GM23338 (cell line): ENCODE measurements at regions not wholly inside any gene's neighbourhood (a gene's known extent, or its start where the extent isn't known, plus 50 kb on each side); places are given as distances from the start of the nearest gene placed in this dataset.

ENCODE experiments used
- ATAC-seq: fragments of 200-7000 bp; cut with Tn5 transposase; 3 replicates; pipeline ENCODE4 v1.9.1; 2020
- DNase-seq: peaks from one replicate; pipeline ENCODE4 v3.0.0-alpha.2; 2015; ENCODE audit warnings: low spot score
- H2AFZ ChIP-seq: fragments of 200-600 bp; sonication (generic); 2 replicates; pipeline ENCODE4 v1.8.0; 2016; ENCODE audit warnings: antibody characterized with exemption, mild to moderate bottlenecking, moderate library complexity
- H3F3A ChIP-seq: fragments of 200-600 bp; sonication (generic); replicated peaks from 2 replicates; pipeline ENCODE4 v1.8.0; 2017; ENCODE audit warnings: antibody characterized with exemption, mixed run types, low read depth
- H3K27ac ChIP-seq: fragments of 200-600 bp; sonication (generic); 2 replicates; pipeline ENCODE4 v1.6.1; 2016; ENCODE audit warnings: low read depth
- H3K27me3 ChIP-seq: fragments of 200-600 bp; sonication (generic); 2 replicates; pipeline ENCODE4 v1.8.0; 2016; ENCODE audit warnings: mild to moderate bottlenecking, mixed run types, moderate library complexity; ENCODE audit not compliant: insufficient read depth
- H3K36me3 ChIP-seq: fragments of 200-600 bp; sonication (generic); 2 replicates; pipeline ENCODE4 v1.8.0; 2016; ENCODE audit warnings: mild to moderate bottlenecking; ENCODE audit not compliant: insufficient read depth
- H3K4me1 ChIP-seq: fragments of 200-600 bp; sonication (generic); 2 replicates; pipeline ENCODE4 v1.8.0; 2016; ENCODE audit warnings: mild to moderate bottlenecking, moderate library complexity; ENCODE audit not compliant: insufficient read depth
- H3K4me2 ChIP-seq: fragments of 200-600 bp; sonication (generic); 2 replicates; pipeline ENCODE4 v1.7.1; 2017; ENCODE audit warnings: mixed run types
- H3K4me3 ChIP-seq: fragments of 200-600 bp; sonication (generic); 2 replicates; pipeline ENCODE4 v1.6.1; 2016; ENCODE audit warnings: mixed run types
- H3K79me2 ChIP-seq: fragments of 200-600 bp; sonication (generic); replicated peaks from 2 replicates; pipeline ENCODE4 v1.8.0; 2017; ENCODE audit warnings: mild to moderate bottlenecking; ENCODE audit not compliant: insufficient read depth
- H3K9me2 ChIP-seq: fragments of 200-600 bp; sonication (generic); 2 replicates; pipeline ENCODE4 v1.8.0; 2017; ENCODE audit not compliant: insufficient read depth
- H4K20me1 ChIP-seq: fragments of 200-600 bp; sonication (generic); replicated peaks from 2 replicates; pipeline ENCODE4 v1.8.0; 2017; ENCODE audit warnings: mild to moderate bottlenecking; ENCODE audit not compliant: insufficient read depth
- H3K27ac Mint-ChIP-seq: 2 replicates; pipeline ENCODE4 v1.8.0; 2020; ENCODE audit warnings: inconsistent platforms, mild to moderate bottlenecking, moderate library complexity, mixed read lengths
- H3K27me3 Mint-ChIP-seq: 3 replicates; pipeline ENCODE4 v1.8.0; 2022; ENCODE audit warnings: low read depth, mild to moderate bottlenecking, moderate library complexity, mixed read lengths, inconsistent platforms; ENCODE audit not compliant: insufficient read depth, poor library complexity
- H3K36me3 Mint-ChIP-seq: 3 replicates; pipeline ENCODE4 v1.8.0; 2021; ENCODE audit warnings: low read depth, mild to moderate bottlenecking, inconsistent platforms, moderate library complexity, mixed read lengths
- H3K4me1 Mint-ChIP-seq: 3 replicates; pipeline ENCODE4 v1.8.0; 2020; ENCODE audit warnings: mild to moderate bottlenecking, inconsistent platforms, mixed read lengths
- H3K4me3 Mint-ChIP-seq: 3 replicates; pipeline ENCODE4 v1.8.0; 2021; ENCODE audit warnings: moderate library complexity, mild to moderate bottlenecking, inconsistent platforms, mixed read lengths
- H3K9me3 Mint-ChIP-seq: 3 replicates; pipeline ENCODE4 v1.8.0; 2020; ENCODE audit warnings: moderate library complexity, mild to moderate bottlenecking, inconsistent platforms, mixed read lengths
- CREB1 ChIP-seq: fragments of 250-450 bp; sonication (Bioruptor Pico); IDR thresholded peaks from 2 replicates; pipeline ENCODE4 v1.5.0; 2020; ENCODE audit warnings: low read depth, mild to moderate bottlenecking, moderate library complexity
- CTCF ChIP-seq, 2 experiments: fragments of 200-600 bp in 1 of 2; sonication (generic) in 1 of 2; conservative IDR thresholded peaks; 2 replicates each; pipeline versions ENCODE4 v1.5.1 to v1.6.1; 2016 to 2017; ENCODE audit warnings: antibody characterized with exemption in 2 of 2, low read depth in 2 of 2, mild to moderate bottlenecking in 2 of 2, moderate library complexity in 1 of 2
- ETS1 ChIP-seq: IDR thresholded peaks from 2 replicates; pipeline ENCODE4 v1.6.1; 2016; ENCODE audit warnings: antibody characterized with exemption
- EZH2 ChIP-seq: fragments of 200-600 bp; sonication (generic); IDR thresholded peaks from one replicate; pipeline ENCODE4 v1.8.0; 2017; ENCODE audit warnings: antibody characterized with exemption, mild to moderate bottlenecking, low read depth; ENCODE audit not compliant: unreplicated experiment
- EZH2phosphoT487 ChIP-seq: fragments of 200-600 bp; sonication (generic); IDR thresholded peaks from one replicate; pipeline ENCODE4 v1.8.1; 2018; ENCODE audit warnings: antibody characterized with exemption; ENCODE audit not compliant: unreplicated experiment
- JUNB ChIP-seq: IDR thresholded peaks from one replicate; pipeline ENCODE4 v1.6.1; 2016; ENCODE audit warnings: antibody characterized with exemption; ENCODE audit not compliant: unreplicated experiment
- NANOG ChIP-seq: IDR thresholded peaks from 2 replicates; pipeline ENCODE4 v1.6.1; 2016; ENCODE audit warnings: antibody characterized with exemption, borderline replicate concordance
- POLR2AphosphoS5 ChIP-seq: IDR thresholded peaks from 2 replicates; pipeline ENCODE4 v1.6.1; 2016; ENCODE audit warnings: antibody characterized with exemption, low read depth
- REST ChIP-seq: IDR thresholded peaks from one replicate; pipeline ENCODE4 v1.6.1; 2018; ENCODE audit warnings: antibody characterized with exemption; ENCODE audit not compliant: unreplicated experiment
- STAT1 ChIP-seq: IDR thresholded peaks from one replicate; pipeline ENCODE4 v1.6.1; 2016; ENCODE audit warnings: antibody characterized with exemption; ENCODE audit not compliant: unreplicated experiment
- ZNF114 ChIP-seq: fragments of 250-450 bp; sonication (Bioruptor Pico); IDR thresholded peaks from 2 replicates; pipeline ENCODE4 v1.5.0; 2020; ENCODE audit warnings: mild to moderate bottlenecking, moderate library complexity
- ZNF331 ChIP-seq: fragments of 250-450 bp; sonication (Bioruptor Pico); IDR thresholded peaks from 2 replicates; pipeline ENCODE4 v1.5.0; 2020; ENCODE audit warnings: low read depth, mild to moderate bottlenecking, moderate library complexity
- ZNF462 ChIP-seq: fragments of 250-450 bp; sonication (Bioruptor Pico); IDR thresholded peaks from 2 replicates; pipeline ENCODE4 v1.5.0; 2020; ENCODE audit warnings: mild to moderate bottlenecking, moderate library complexity

- Histone ChIP-seq H3K36me3 (peaks cover 23% of the 10 kb centered on the region), H3K4me3 (no peak overlapping the region), H3K27me3 (no peaks in the 10 kb centered on the region), H3K4me2 (peak overlapping the region; percentile 39), H3K79me2 (peaks cover 81% of the 10 kb centered on the region), H4K20me1 (peaks cover 33% of the 10 kb centered on the region), H3K27ac (no peak overlapping the region), H3K4me1 (peaks cover 59% of the 10 kb centered on the region), H2AFZ (no peak overlapping the region), H3K9me2 (no peaks in the 10 kb centered on the region), H3F3A (peaks cover 27% of the 10 kb centered on the region; the same call in 1 of the 2 replicates)
- Mint-ChIP-seq H3K4me3 (peak overlapping the region; percentile 47), H3K9me3 (no peaks in the 10 kb centered on the region; the same call in 1 of the 3 replicates), H3K4me1 (peaks cover 62% of the 10 kb centered on the region), H3K36me3 (peaks cover 74% of the 10 kb centered on the region), H3K27ac (peak overlapping the region; percentile 69; the same call in 1 of the 2 replicates), H3K27me3 (peaks cover 13% of the 10 kb centered on the region)
- no peak for TF ChIP-seq STAT1
- TF ChIP-seq EZH2: no peak
- no peak for TF ChIP-seq CTCF (conservative IDR thresholded peaks at IDR 0.05; ENCODE audit: low read depth in 2 of 2)
- TF ChIP-seq CREB1 (CRISPR knock-in tag): no peak
- no peak for TF ChIP-seq EZH2phosphoT487
- TF ChIP-seq ETS1: no peak
- no peak for TF ChIP-seq NANOG
- no peak for TF ChIP-seq JUNB
- TF ChIP-seq POLR2AphosphoS5: no peak
- no peak for TF ChIP-seq ZNF331 (CRISPR knock-in tag)
- no peak for TF ChIP-seq ZNF462
- no peak for TF ChIP-seq ZNF114 (CRISPR knock-in tag)
- no peak for TF ChIP-seq REST
- no peak for DNase-seq
- no peak for ATAC-seq
Observed at GRCh38 chr6:167232356-167232755, 58.8 kb upstream of the UNC93A start.
